ENCODE measurements at regions not wholly inside any gene's neighbourhood (a gene's known extent, or its start where the extent isn't known, plus 50 kb on each side); places are given as distances from the start of the nearest gene placed in this dataset.
"Not testable (repeated sequence)": the region's sequence is repeated elsewhere in the genome, so short reads cannot be mapped to it uniquely, and the experiment has no call there.

DNA sequence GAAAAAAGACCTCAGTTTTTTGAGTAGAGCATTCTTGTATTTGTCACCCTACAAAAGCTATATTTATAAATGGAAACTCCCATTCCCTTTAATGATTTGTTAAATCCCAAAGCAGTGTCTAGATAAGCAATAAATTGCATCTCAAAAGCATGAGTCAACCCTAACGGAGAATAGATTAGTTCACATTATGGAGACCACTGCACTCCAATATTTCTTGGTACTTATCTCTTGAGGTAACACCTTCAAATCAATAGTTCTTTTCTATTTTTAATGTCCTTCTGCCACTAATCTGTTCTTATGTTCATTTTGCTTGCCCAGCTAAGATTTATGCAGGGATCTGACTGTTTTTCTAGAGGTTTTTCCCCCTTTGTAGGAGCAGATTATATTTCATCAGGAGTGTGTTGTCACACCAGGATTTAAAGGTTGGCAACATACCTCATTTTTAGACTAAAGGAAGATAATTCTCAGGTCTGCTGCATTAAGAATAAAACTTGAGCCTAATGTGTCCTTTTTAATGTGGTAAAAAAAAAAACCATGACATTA lies 91.4 kb upstream of the ADGRG2 start:
- Histone ChIP-seq H3K27me3 (ENCODE audit: control insufficient read depth in 2 of 2, insufficient read depth in 1 of 2, low read length in 1 of 2) (no peaks in the 10 kb centered on the region), H3K9me3 (ENCODE audit: control insufficient read depth in 2 of 2, insufficient read depth in 1 of 2, low read length in 1 of 2) (no peaks in the 10 kb centered on the region), H3K27ac (ENCODE audit: low read depth in 1 of 2, low read length in 1 of 2) (no peak overlapping the region), H3K4me1 (ENCODE audit: control insufficient read depth in 2 of 2, insufficient read depth in 2 of 2, low read length in 2 of 2) (no peaks in the 10 kb centered on the region), H3K36me3 (ENCODE audit: control insufficient read depth in 2 of 2, insufficient read depth in 2 of 2, low read length in 1 of 2) (no peaks in the 10 kb centered on the region), H3K4me3 (ENCODE audit: low read length in 2 of 2) (no peak overlapping the region)
- 91% methylated on average over 1 of the region's 1 CpG for WGBS
- no peak for DNase-seq (ENCODE audit: low read depth in 6 of 9, low spot score in 9 of 9)

DNA sequence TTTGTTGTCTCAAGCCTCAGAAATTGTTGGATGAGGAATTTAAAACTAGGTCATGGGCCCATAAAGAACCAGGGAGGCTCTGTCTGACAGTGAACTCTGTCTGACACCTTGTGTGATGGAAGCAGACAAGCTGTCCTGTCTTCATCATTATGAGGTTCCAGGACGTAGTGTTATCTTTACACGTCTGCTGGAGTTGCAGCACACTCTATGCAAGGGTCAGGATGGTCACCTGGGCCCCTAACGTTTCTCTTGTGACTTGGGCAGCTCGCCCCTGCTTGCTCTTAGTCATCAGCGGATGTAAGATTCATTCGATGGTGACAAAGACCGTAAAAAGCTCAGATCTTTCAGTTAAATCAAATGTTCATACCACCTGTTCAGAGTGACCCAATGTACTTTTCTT lies 92.0 kb upstream of the ADGRG2 start:
- H3K4me3 ChIP-seq (ENCODE audit: low read length in 2 of 2) = no peak overlapping the region
- no peaks in the 10 kb centered on the region for H3K4me1 ChIP-seq (ENCODE audit: control insufficient read depth in 2 of 2, insufficient read depth in 2 of 2, low read length in 2 of 2)
- no peaks in the 10 kb centered on the region for H3K36me3 ChIP-seq (ENCODE audit: control insufficient read depth in 2 of 2, insufficient read depth in 2 of 2, low read length in 1 of 2)
- 79% methylated on average over 7 of the region's 7 CpGs for WGBS
- no peak for DNase-seq (ENCODE audit: low read depth in 6 of 9, low spot score in 9 of 9)
- no peaks in the 10 kb centered on the region for H3K27me3 ChIP-seq (ENCODE audit: control insufficient read depth in 2 of 2, insufficient read depth in 1 of 2, low read length in 1 of 2)
- no peaks in the 10 kb centered on the region for H3K9me3 ChIP-seq (ENCODE audit: control insufficient read depth in 2 of 2, insufficient read depth in 1 of 2, low read length in 1 of 2)
- H3K27ac ChIP-seq (ENCODE audit: low read depth in 1 of 2, low read length in 1 of 2) = no peak overlapping the region

DNA sequence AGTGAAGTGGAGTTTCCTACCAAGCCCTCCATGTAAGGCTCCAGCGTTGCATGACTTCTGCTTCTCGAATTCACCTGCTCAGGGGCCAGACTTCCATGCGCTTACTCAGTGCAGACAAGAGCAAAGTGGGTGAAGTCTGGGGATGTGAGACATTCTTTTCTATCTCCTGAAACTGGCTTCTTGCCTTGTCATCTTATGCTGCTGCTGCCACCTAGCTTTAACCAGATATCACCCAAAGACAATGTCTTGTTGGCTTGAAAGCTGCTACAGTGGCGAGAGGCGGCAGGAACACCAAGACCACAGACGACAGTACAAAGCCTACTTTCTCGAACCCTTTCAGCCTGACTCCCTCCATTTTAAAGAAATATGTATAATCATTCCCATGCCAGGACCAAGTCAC lies 103.6 kb upstream of the ADGRG2 start:
- Histone ChIP-seq H3K9me3 (ENCODE audit: control insufficient read depth in 2 of 2, insufficient read depth in 1 of 2, low read length in 1 of 2) (no peaks in the 10 kb centered on the region), H3K27ac (ENCODE audit: low read depth in 1 of 2, low read length in 1 of 2) (no peak overlapping the region), H3K36me3 (ENCODE audit: control insufficient read depth in 2 of 2, insufficient read depth in 2 of 2, low read length in 1 of 2) (no peaks in the 10 kb centered on the region), H3K4me3 (ENCODE audit: low read length in 2 of 2) (no peak overlapping the region), H3K4me1 (ENCODE audit: control insufficient read depth in 2 of 2, insufficient read depth in 2 of 2, low read length in 2 of 2) (no peaks in the 10 kb centered on the region), H3K27me3 (ENCODE audit: control insufficient read depth in 2 of 2, insufficient read depth in 1 of 2, low read length in 1 of 2) (no peaks in the 10 kb centered on the region)
- 75% methylated on average over 7 of the region's 7 CpGs for WGBS
- peak in 1 of 9 donors; percentile 8 for DNase-seq (ENCODE audit: low read depth in 6 of 9, low spot score in 9 of 9)

DNA sequence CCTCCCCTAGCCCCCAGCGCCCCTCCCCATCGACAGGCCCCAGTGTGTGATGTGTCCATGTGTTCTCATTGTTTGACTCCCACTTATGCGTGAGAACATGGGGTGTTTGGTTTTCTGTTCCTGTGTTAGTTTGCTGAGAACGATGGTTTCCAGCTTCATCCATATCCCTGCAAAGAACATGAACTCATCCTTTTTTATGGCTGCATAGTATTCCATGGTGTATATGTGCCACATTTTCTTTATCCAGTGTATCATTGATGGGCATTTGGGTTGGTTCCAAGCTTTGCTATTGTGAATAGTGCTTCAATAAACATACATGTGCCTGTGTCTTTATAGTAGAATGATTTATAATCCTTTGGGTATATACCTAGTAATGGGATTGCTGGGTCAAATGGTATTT lies 107.6 kb upstream of the ADGRG2 start:
- not testable (repeated sequence) for H3K4me3 ChIP-seq (ENCODE audit: low read length in 2 of 2); H3K27me3 ChIP-seq (ENCODE audit: control insufficient read depth in 2 of 2, insufficient read depth in 1 of 2, low read length in 1 of 2); H3K36me3 ChIP-seq (ENCODE audit: control insufficient read depth in 2 of 2, insufficient read depth in 2 of 2, low read length in 1 of 2); H3K4me1 ChIP-seq (ENCODE audit: control insufficient read depth in 2 of 2, insufficient read depth in 2 of 2, low read length in 2 of 2); H3K27ac ChIP-seq (ENCODE audit: low read depth in 1 of 2, low read length in 1 of 2); H3K9me3 ChIP-seq (ENCODE audit: control insufficient read depth in 2 of 2, insufficient read depth in 1 of 2, low read length in 1 of 2); DNase-seq (ENCODE audit: low read depth in 6 of 9, low spot score in 9 of 9)
- WGBS = 91% methylated on average over 4 of the region's 4 CpGs

DNA sequence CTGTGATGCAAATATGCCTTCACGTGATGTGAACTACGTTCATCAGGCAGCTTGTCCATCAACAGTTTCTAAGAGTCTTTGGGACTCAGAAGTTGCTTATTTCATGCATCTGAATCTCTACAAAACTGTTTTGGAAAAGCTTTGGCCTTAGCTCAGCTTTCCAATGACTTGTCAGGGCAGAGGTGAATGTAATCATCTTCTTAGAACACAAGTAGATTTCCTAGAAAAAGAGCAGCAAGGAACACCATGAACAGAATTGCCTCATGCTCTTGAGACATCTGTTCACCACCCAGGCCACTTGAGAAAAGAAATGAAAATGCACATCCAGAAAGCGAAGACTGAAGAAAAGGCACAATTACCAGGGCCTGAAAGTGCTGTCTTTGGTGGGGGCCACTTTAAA lies 105.8 kb upstream of the PDHA1 start:
- no peak overlapping the region for H3K4me3 ChIP-seq (ENCODE audit: low read length in 2 of 2)
- H3K36me3 ChIP-seq (ENCODE audit: control insufficient read depth in 2 of 2, insufficient read depth in 2 of 2, low read length in 1 of 2) = no peaks in the 10 kb centered on the region
- 84% methylated on average over 3 of the region's 3 CpGs for WGBS
- H3K27me3 ChIP-seq (ENCODE audit: control insufficient read depth in 2 of 2, insufficient read depth in 1 of 2, low read length in 1 of 2) = no peaks in the 10 kb centered on the region
- H3K4me1 ChIP-seq (ENCODE audit: control insufficient read depth in 2 of 2, insufficient read depth in 2 of 2, low read length in 2 of 2) = no peaks in the 10 kb centered on the region
- no peak for DNase-seq (ENCODE audit: low read depth in 6 of 9, low spot score in 9 of 9)
- no peaks in the 10 kb centered on the region for H3K9me3 ChIP-seq (ENCODE audit: control insufficient read depth in 2 of 2, insufficient read depth in 1 of 2, low read length in 1 of 2)
- H3K27ac ChIP-seq (ENCODE audit: low read depth in 1 of 2, low read length in 1 of 2) = no peak overlapping the region

DNA sequence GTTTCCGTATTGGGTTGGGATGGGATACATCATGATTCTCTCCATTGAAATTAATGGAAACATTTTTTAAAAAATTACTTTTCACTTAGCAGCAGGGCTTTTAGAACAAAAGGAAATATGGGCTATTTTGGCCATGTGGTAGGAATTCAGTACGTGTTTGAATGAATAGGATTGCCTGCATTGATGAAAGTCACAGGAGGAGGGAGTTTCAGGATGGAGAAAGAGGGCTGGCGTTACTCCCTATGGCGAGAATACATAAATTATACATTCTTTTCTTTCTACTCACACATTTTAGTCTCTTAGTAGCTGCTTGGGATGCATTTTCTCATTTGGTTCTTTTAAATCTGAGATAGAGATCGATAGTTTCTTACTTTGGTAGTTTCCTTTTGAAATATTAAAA lies 100.3 kb upstream of the PDHA1 start:
- WGBS = 87% methylated on average over 5 of the region's 5 CpGs

DNA sequence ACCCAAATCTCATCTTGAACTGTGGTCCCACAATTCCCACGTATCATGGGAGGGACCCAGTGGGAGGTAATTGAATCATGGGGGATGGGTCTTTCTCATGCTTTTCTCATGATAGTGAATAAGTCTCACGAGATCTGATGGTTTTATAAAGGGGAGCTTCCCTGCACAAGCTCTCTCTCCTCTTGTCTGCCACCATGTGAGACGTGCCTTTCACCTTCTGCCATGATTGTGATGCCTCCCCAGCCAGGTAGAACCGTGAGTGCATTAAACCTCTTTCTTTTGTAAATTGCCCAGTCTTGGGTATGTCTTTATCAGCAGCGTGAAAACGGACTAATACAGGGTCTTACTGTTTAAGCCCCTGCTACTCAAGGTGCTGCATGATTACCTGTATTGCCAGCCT lies 98.8 kb upstream of the PDHA1 start:
- H3K4me3 ChIP-seq (ENCODE audit: low read length in 2 of 2); H3K27me3 ChIP-seq (ENCODE audit: control insufficient read depth in 2 of 2, insufficient read depth in 1 of 2, low read length in 1 of 2); H3K27ac ChIP-seq (ENCODE audit: low read depth in 1 of 2, low read length in 1 of 2); H3K9me3 ChIP-seq (ENCODE audit: control insufficient read depth in 2 of 2, insufficient read depth in 1 of 2, low read length in 1 of 2); H3K4me1 ChIP-seq (ENCODE audit: control insufficient read depth in 2 of 2, insufficient read depth in 2 of 2, low read length in 2 of 2); H3K36me3 ChIP-seq (ENCODE audit: control insufficient read depth in 2 of 2, insufficient read depth in 2 of 2, low read length in 1 of 2); DNase-seq (ENCODE audit: low read depth in 6 of 9, low spot score in 9 of 9): not testable (repeated sequence)
- 88% methylated on average over 6 of the region's 6 CpGs for WGBS

More for the DNA sequence above, 100.3 kb upstream of the PDHA1 start:
- H3K27ac ChIP-seq (ENCODE audit: low read depth in 1 of 2, low read length in 1 of 2) = no peak overlapping the region
- no peak for DNase-seq (ENCODE audit: low read depth in 6 of 9, low spot score in 9 of 9)
- no peak overlapping the region for H3K4me3 ChIP-seq (ENCODE audit: low read length in 2 of 2)
- H3K9me3 ChIP-seq (ENCODE audit: control insufficient read depth in 2 of 2, insufficient read depth in 1 of 2, low read length in 1 of 2) = peaks cover 0 to 2% of the 10 kb centered on the region in 2 donors
- H3K36me3 ChIP-seq (ENCODE audit: control insufficient read depth in 2 of 2, insufficient read depth in 2 of 2, low read length in 1 of 2) = no peaks in the 10 kb centered on the region
- no peaks in the 10 kb centered on the region for H3K4me1 ChIP-seq (ENCODE audit: control insufficient read depth in 2 of 2, insufficient read depth in 2 of 2, low read length in 2 of 2)
- H3K27me3 ChIP-seq (ENCODE audit: control insufficient read depth in 2 of 2, insufficient read depth in 1 of 2, low read length in 1 of 2) = no peaks in the 10 kb centered on the region

DNA sequence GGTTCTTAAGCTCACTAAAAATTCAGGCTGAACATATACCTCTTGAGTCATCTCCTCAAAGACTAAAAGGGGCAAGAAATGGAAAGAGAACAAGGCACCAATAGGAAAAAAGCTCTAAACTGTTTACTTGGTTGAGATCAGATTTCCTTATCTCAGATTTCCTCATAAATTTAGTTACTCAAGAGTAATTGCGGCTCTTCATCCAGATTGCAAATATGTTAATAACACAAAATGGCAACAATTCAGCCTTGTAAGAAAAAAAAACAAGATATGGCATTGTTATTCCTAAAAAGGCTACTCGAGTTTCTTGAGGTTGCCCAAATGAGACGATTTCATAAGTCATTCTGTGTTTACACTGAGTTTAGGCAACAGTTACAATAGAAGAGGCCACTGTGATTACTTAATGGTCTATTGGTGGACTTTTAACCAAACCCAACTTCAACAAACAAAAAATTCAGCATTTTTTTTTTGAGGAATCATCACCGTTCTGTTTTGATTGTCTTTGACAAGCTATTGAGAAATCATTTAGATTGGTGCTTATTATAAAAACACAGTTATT lies 97.9 kb upstream of the PDHA1 start:
- Histone ChIP-seq H3K9me3 (ENCODE audit: control insufficient read depth in 2 of 2, insufficient read depth in 1 of 2, low read length in 1 of 2) (peaks cover 0 to 7% of the 10 kb centered on the region in 2 donors), H3K4me1 (ENCODE audit: control insufficient read depth in 2 of 2, insufficient read depth in 2 of 2, low read length in 2 of 2) (no peaks in the 10 kb centered on the region), H3K4me3 (ENCODE audit: low read length in 2 of 2) (no peak overlapping the region), H3K27me3 (ENCODE audit: control insufficient read depth in 2 of 2, insufficient read depth in 1 of 2, low read length in 1 of 2) (no peaks in the 10 kb centered on the region), H3K36me3 (ENCODE audit: control insufficient read depth in 2 of 2, insufficient read depth in 2 of 2, low read length in 1 of 2) (no peaks in the 10 kb centered on the region), H3K27ac (ENCODE audit: low read depth in 1 of 2, low read length in 1 of 2) (no peak overlapping the region)
- DNase-seq (ENCODE audit: low read depth in 6 of 9, low spot score in 9 of 9) = no peak
- WGBS = 97% methylated on average over 4 of the region's 4 CpGs

DNA sequence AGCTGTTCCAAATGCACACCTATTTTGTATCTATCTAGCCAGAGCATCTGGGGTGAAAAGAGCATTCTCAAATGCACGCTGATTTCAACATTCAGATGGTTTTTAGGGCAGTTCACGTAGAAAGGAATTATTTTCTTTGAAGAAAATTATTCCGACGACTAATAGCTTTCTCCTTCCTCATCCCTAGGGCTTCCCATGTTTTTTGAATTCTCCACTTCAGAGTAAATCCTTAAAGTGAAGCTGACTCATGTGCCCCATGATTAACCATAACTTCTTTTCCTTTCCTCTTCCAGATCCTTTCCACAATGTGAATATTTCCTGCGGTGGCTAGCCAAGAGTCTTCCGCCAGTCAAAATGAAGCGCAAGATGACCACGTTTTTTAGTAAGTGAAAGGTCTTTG lies 86.7 kb upstream of the PDHA1 start:
- Histone ChIP-seq H3K4me3 (ENCODE audit: low read length in 2 of 2) (no peak overlapping the region), H3K9me3 (ENCODE audit: control insufficient read depth in 2 of 2, insufficient read depth in 1 of 2, low read length in 1 of 2) (no peaks in the 10 kb centered on the region), H3K27me3 (ENCODE audit: control insufficient read depth in 2 of 2, insufficient read depth in 1 of 2, low read length in 1 of 2) (no peaks in the 10 kb centered on the region), H3K36me3 (ENCODE audit: control insufficient read depth in 2 of 2, insufficient read depth in 2 of 2, low read length in 1 of 2) (no peaks in the 10 kb centered on the region), H3K4me1 (ENCODE audit: control insufficient read depth in 2 of 2, insufficient read depth in 2 of 2, low read length in 2 of 2) (no peaks in the 10 kb centered on the region), H3K27ac (ENCODE audit: low read depth in 1 of 2, low read length in 1 of 2) (no peak overlapping the region)
- WGBS = 88% methylated on average over 8 of the region's 8 CpGs
- DNase-seq (ENCODE audit: low read depth in 6 of 9, low spot score in 9 of 9) = no peak

DNA sequence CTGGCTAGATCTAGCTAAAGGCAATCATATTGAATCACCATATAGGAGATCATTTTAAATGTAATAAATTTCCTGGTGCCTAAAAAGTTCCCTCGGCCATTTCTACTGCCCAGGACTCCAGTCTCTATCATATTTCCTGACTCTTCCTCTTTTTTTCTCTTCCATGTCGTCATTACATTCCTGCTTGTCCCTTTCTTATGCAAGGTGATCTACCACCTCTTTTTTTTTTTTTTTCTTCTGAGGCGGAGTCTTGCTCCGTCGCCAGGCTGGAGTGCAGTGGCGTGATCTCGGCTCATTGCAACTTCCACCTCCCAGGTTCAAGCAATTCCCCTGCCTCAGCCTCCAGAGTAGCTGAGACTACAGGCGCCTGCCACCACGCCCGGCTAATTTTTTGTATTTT lies 82.7 kb upstream of the PDHA1 start:
- not testable (repeated sequence) for DNase-seq (ENCODE audit: low read depth in 6 of 9, low spot score in 9 of 9); H3K27me3 ChIP-seq (ENCODE audit: control insufficient read depth in 2 of 2, insufficient read depth in 1 of 2, low read length in 1 of 2); H3K4me3 ChIP-seq (ENCODE audit: low read length in 2 of 2); H3K4me1 ChIP-seq (ENCODE audit: control insufficient read depth in 2 of 2, insufficient read depth in 2 of 2, low read length in 2 of 2); H3K9me3 ChIP-seq (ENCODE audit: control insufficient read depth in 2 of 2, insufficient read depth in 1 of 2, low read length in 1 of 2); H3K27ac ChIP-seq (ENCODE audit: low read depth in 1 of 2, low read length in 1 of 2); H3K36me3 ChIP-seq (ENCODE audit: control insufficient read depth in 2 of 2, insufficient read depth in 2 of 2, low read length in 1 of 2)
- WGBS = 78% methylated on average over 10 of the region's 10 CpGs

All from thymus (tissue), 11 donors.